ENCODE measurements at regions not wholly inside any gene's neighbourhood (a gene's known extent, or its start where the extent isn't known, plus 50 kb on each side); places are given as distances from the start of the nearest gene placed in this dataset.

- TF ChIP-seq CTCF (IDR thresholded peaks at IDR 0.05; ENCODE audit: insufficient read depth, low read depth, low read length) (no peak), EZH2 (IDR thresholded peaks at IDR 0.05; ENCODE audit: insufficient read depth, low read length) (no peak)
Observed at GRCh38 chr4:101615652-101616051, 174.9 kb upstream of the BANK1 start.

Data from astrocyte (in vitro differentiated cells and primary cell).